GM23338 (cell line): ENCODE measurements at regions not wholly inside any gene's neighbourhood (a gene's known extent, or its start where the extent isn't known, plus 50 kb on each side); places are given as distances from the start of the nearest gene placed in this dataset.

Experiments
- ATAC-seq: fragments of 200-7000 bp; cut with Tn5 transposase; 3 replicates; pipeline ENCODE4 v1.9.1; 2020
- DNase-seq: peaks from one replicate; pipeline ENCODE4 v3.0.0-alpha.2; 2015; ENCODE audit warnings: low spot score
- H2AFZ ChIP-seq: fragments of 200-600 bp; sonication (generic); 2 replicates; pipeline ENCODE4 v1.8.0; 2016; ENCODE audit warnings: antibody characterized with exemption, mild to moderate bottlenecking, moderate library complexity
- H3F3A ChIP-seq: fragments of 200-600 bp; sonication (generic); replicated peaks from 2 replicates; pipeline ENCODE4 v1.8.0; 2017; ENCODE audit warnings: antibody characterized with exemption, mixed run types, low read depth
- H3K27ac ChIP-seq: fragments of 200-600 bp; sonication (generic); 2 replicates; pipeline ENCODE4 v1.6.1; 2016; ENCODE audit warnings: low read depth
- H3K27me3 ChIP-seq: fragments of 200-600 bp; sonication (generic); 2 replicates; pipeline ENCODE4 v1.8.0; 2016; ENCODE audit warnings: mild to moderate bottlenecking, mixed run types, moderate library complexity; ENCODE audit not compliant: insufficient read depth
- H3K36me3 ChIP-seq: fragments of 200-600 bp; sonication (generic); 2 replicates; pipeline ENCODE4 v1.8.0; 2016; ENCODE audit warnings: mild to moderate bottlenecking; ENCODE audit not compliant: insufficient read depth
- H3K4me1 ChIP-seq: fragments of 200-600 bp; sonication (generic); 2 replicates; pipeline ENCODE4 v1.8.0; 2016; ENCODE audit warnings: mild to moderate bottlenecking, moderate library complexity; ENCODE audit not compliant: insufficient read depth
- H3K4me2 ChIP-seq: fragments of 200-600 bp; sonication (generic); 2 replicates; pipeline ENCODE4 v1.7.1; 2017; ENCODE audit warnings: mixed run types
- H3K4me3 ChIP-seq: fragments of 200-600 bp; sonication (generic); 2 replicates; pipeline ENCODE4 v1.6.1; 2016; ENCODE audit warnings: mixed run types
- H3K79me2 ChIP-seq: fragments of 200-600 bp; sonication (generic); replicated peaks from 2 replicates; pipeline ENCODE4 v1.8.0; 2017; ENCODE audit warnings: mild to moderate bottlenecking; ENCODE audit not compliant: insufficient read depth
- H3K9me2 ChIP-seq: fragments of 200-600 bp; sonication (generic); 2 replicates; pipeline ENCODE4 v1.8.0; 2017; ENCODE audit not compliant: insufficient read depth
- H4K20me1 ChIP-seq: fragments of 200-600 bp; sonication (generic); replicated peaks from 2 replicates; pipeline ENCODE4 v1.8.0; 2017; ENCODE audit warnings: mild to moderate bottlenecking; ENCODE audit not compliant: insufficient read depth
- H3K27ac Mint-ChIP-seq: 2 replicates; pipeline ENCODE4 v1.8.0; 2020; ENCODE audit warnings: inconsistent platforms, mild to moderate bottlenecking, moderate library complexity, mixed read lengths
- H3K27me3 Mint-ChIP-seq: 3 replicates; pipeline ENCODE4 v1.8.0; 2022; ENCODE audit warnings: low read depth, mild to moderate bottlenecking, moderate library complexity, mixed read lengths, inconsistent platforms; ENCODE audit not compliant: insufficient read depth, poor library complexity
- H3K36me3 Mint-ChIP-seq: 3 replicates; pipeline ENCODE4 v1.8.0; 2021; ENCODE audit warnings: low read depth, mild to moderate bottlenecking, inconsistent platforms, moderate library complexity, mixed read lengths
- H3K4me1 Mint-ChIP-seq: 3 replicates; pipeline ENCODE4 v1.8.0; 2020; ENCODE audit warnings: mild to moderate bottlenecking, inconsistent platforms, mixed read lengths
- H3K4me3 Mint-ChIP-seq: 3 replicates; pipeline ENCODE4 v1.8.0; 2021; ENCODE audit warnings: moderate library complexity, mild to moderate bottlenecking, inconsistent platforms, mixed read lengths
- H3K9me3 Mint-ChIP-seq: 3 replicates; pipeline ENCODE4 v1.8.0; 2020; ENCODE audit warnings: moderate library complexity, mild to moderate bottlenecking, inconsistent platforms, mixed read lengths
- CREB1 ChIP-seq: fragments of 250-450 bp; sonication (Bioruptor Pico); IDR thresholded peaks from 2 replicates; pipeline ENCODE4 v1.5.0; 2020; ENCODE audit warnings: low read depth, mild to moderate bottlenecking, moderate library complexity
- CTCF ChIP-seq, 2 experiments: fragments of 200-600 bp in 1 of 2; sonication (generic) in 1 of 2; conservative IDR thresholded peaks; 2 replicates each; pipeline versions ENCODE4 v1.5.1 to v1.6.1; 2016 to 2017; ENCODE audit warnings: antibody characterized with exemption in 2 of 2, low read depth in 2 of 2, mild to moderate bottlenecking in 2 of 2, moderate library complexity in 1 of 2
- ETS1 ChIP-seq: IDR thresholded peaks from 2 replicates; pipeline ENCODE4 v1.6.1; 2016; ENCODE audit warnings: antibody characterized with exemption
- EZH2 ChIP-seq: fragments of 200-600 bp; sonication (generic); IDR thresholded peaks from one replicate; pipeline ENCODE4 v1.8.0; 2017; ENCODE audit warnings: antibody characterized with exemption, mild to moderate bottlenecking, low read depth; ENCODE audit not compliant: unreplicated experiment
- EZH2phosphoT487 ChIP-seq: fragments of 200-600 bp; sonication (generic); IDR thresholded peaks from one replicate; pipeline ENCODE4 v1.8.1; 2018; ENCODE audit warnings: antibody characterized with exemption; ENCODE audit not compliant: unreplicated experiment
- JUNB ChIP-seq: IDR thresholded peaks from one replicate; pipeline ENCODE4 v1.6.1; 2016; ENCODE audit warnings: antibody characterized with exemption; ENCODE audit not compliant: unreplicated experiment
- NANOG ChIP-seq: IDR thresholded peaks from 2 replicates; pipeline ENCODE4 v1.6.1; 2016; ENCODE audit warnings: antibody characterized with exemption, borderline replicate concordance
- POLR2AphosphoS5 ChIP-seq: IDR thresholded peaks from 2 replicates; pipeline ENCODE4 v1.6.1; 2016; ENCODE audit warnings: antibody characterized with exemption, low read depth
- REST ChIP-seq: IDR thresholded peaks from one replicate; pipeline ENCODE4 v1.6.1; 2018; ENCODE audit warnings: antibody characterized with exemption; ENCODE audit not compliant: unreplicated experiment
- STAT1 ChIP-seq: IDR thresholded peaks from one replicate; pipeline ENCODE4 v1.6.1; 2016; ENCODE audit warnings: antibody characterized with exemption; ENCODE audit not compliant: unreplicated experiment
- ZNF114 ChIP-seq: fragments of 250-450 bp; sonication (Bioruptor Pico); IDR thresholded peaks from 2 replicates; pipeline ENCODE4 v1.5.0; 2020; ENCODE audit warnings: mild to moderate bottlenecking, moderate library complexity
- ZNF331 ChIP-seq: fragments of 250-450 bp; sonication (Bioruptor Pico); IDR thresholded peaks from 2 replicates; pipeline ENCODE4 v1.5.0; 2020; ENCODE audit warnings: low read depth, mild to moderate bottlenecking, moderate library complexity
- ZNF462 ChIP-seq: fragments of 250-450 bp; sonication (Bioruptor Pico); IDR thresholded peaks from 2 replicates; pipeline ENCODE4 v1.5.0; 2020; ENCODE audit warnings: mild to moderate bottlenecking, moderate library complexity

- H3K36me3 Mint-ChIP-seq, result no peaks in the 10 kb centered on the region
- Histone ChIP-seq H3K4me2 (peak overlapping the region; percentile 93), H3K9me2 (no peaks in the 10 kb centered on the region), H3F3A (no peaks in the 10 kb centered on the region), H3K27ac (no peak overlapping the region), H3K27me3 (peaks cover 75% of the 10 kb centered on the region), H3K79me2 (no peaks in the 10 kb centered on the region), H3K4me3 (peak overlapping the region; percentile 69), H4K20me1 (no peaks in the 10 kb centered on the region), H3K4me1 (peaks cover 4% of the 10 kb centered on the region; the same call in 1 of the 2 replicates), H3K36me3 (no peaks in the 10 kb centered on the region), H2AFZ (peak overlapping the region; percentile 91)
- peak; percentile 97 for DNase-seq
- H3K4me1 Mint-ChIP-seq, result peaks cover 9% of the 10 kb centered on the region; the same call in 2 of the 3 replicates
- H3K4me3 Mint-ChIP-seq, result peak overlapping the region; percentile 72
- H3K9me3 Mint-ChIP-seq, result no peaks in the 10 kb centered on the region; the same call in 2 of the 3 replicates
- peaks cover 58% of the 10 kb centered on the region for H3K27me3 Mint-ChIP-seq
- no peak overlapping the region for H3K27ac Mint-ChIP-seq
- TF ChIP-seq EZH2, result no peak
- TF ChIP-seq ZNF331 (CRISPR knock-in tag), result no peak
- TF ChIP-seq EZH2phosphoT487, result no peak
- TF ChIP-seq CREB1 (CRISPR knock-in tag), result no peak
- no peak for TF ChIP-seq CTCF (conservative IDR thresholded peaks at IDR 0.05; ENCODE audit: low read depth in 2 of 2)
- TF ChIP-seq ZNF114 (CRISPR knock-in tag), result no peak
- TF ChIP-seq NANOG, result no peak
- TF ChIP-seq STAT1, result no peak
- TF ChIP-seq ZNF462 (CRISPR knock-in tag), result no peak
- no peak for TF ChIP-seq ETS1
- no peak for TF ChIP-seq POLR2AphosphoS5
- TF ChIP-seq REST, result no peak
- TF ChIP-seq JUNB, result no peak
- ATAC-seq, result peak; percentile 84
Observed at GRCh38 chr22:23521441-23522113, 58.5 kb downstream of the IGLL1 start.
